Trophoblast cell (in vitro differentiated cells and primary cell): ENCODE measurements at regions not wholly inside any gene's neighbourhood (a gene's known extent, or its start where the extent isn't known, plus 50 kb on each side); places are given as distances from the start of the nearest gene placed in this dataset.
A peak's percentile ranks its signal among the peaks of the same experiment; 100 is the strongest.

ENCODE experiments used
- DNase-seq, 2 donors: peaks; one replicate each; pipeline ENCODE4 v3.0.0-alpha.2; 2016
- H2AFZ ChIP-seq: 2 replicates; pipeline ENCODE4 v1.6.1; 2013; ENCODE audit warnings: low read length, moderate library complexity, mild to moderate bottlenecking; ENCODE audit not compliant: insufficient read depth, poor library complexity
- H2AK5ac ChIP-seq: 2 replicates; pipeline ENCODE4 v1.6.1; 2013; ENCODE audit warnings: mild to moderate bottlenecking, low read length
- H2BK120ac ChIP-seq: 2 replicates; pipeline ENCODE4 v1.6.1; 2013; ENCODE audit warnings: low read length, mild to moderate bottlenecking, moderate library complexity; ENCODE audit not compliant: insufficient read depth, poor library complexity
- H2BK12ac ChIP-seq: 2 replicates; pipeline ENCODE4 v1.6.1; 2013; ENCODE audit warnings: mild to moderate bottlenecking, low read length, moderate library complexity
- H2BK5ac ChIP-seq: 2 replicates; pipeline ENCODE4 v1.6.1; 2013; ENCODE audit warnings: low read length, low read depth, moderate library complexity, mild to moderate bottlenecking; ENCODE audit not compliant: poor library complexity
- H3K14ac ChIP-seq: 2 replicates; pipeline ENCODE4 v1.6.1; 2013; ENCODE audit warnings: mild to moderate bottlenecking, low read length
- H3K18ac ChIP-seq: 2 replicates; pipeline ENCODE4 v1.6.1; 2013; ENCODE audit warnings: mild to moderate bottlenecking, low read length
- H3K23ac ChIP-seq: 2 replicates; pipeline ENCODE4 v1.6.1; 2013; ENCODE audit warnings: low read length
- H3K27ac ChIP-seq: 2 replicates; pipeline ENCODE4 v1.5.1; 2013; ENCODE audit warnings: low read depth, mild to moderate bottlenecking, inconsistent platforms, low read length, moderate library complexity
- H3K27me3 ChIP-seq: 2 replicates; pipeline ENCODE4 v1.6.1; 2013; ENCODE audit warnings: inconsistent platforms, mild to moderate bottlenecking, low read length, moderate library complexity; ENCODE audit not compliant: insufficient read depth
- H3K36me3 ChIP-seq, 2 experiments: 1 replicate in 1 of 2; 2 replicates in 1 of 2; pipeline ENCODE4 v1.6.1; 2013; ENCODE audit warnings: low read length in 2 of 2, mild to moderate bottlenecking in 2 of 2, moderate library complexity in 1 of 2; ENCODE audit not compliant: insufficient read depth in 2 of 2, control insufficient read depth in 1 of 2
- H3K4ac ChIP-seq: 2 replicates; pipeline ENCODE4 v1.6.1; 2013; ENCODE audit warnings: low read depth, mild to moderate bottlenecking, low read length, moderate library complexity
- H3K4me1 ChIP-seq, 2 experiments: 1 replicate in 1 of 2; 2 replicates in 1 of 2; pipeline ENCODE4 v1.6.1; 2013; ENCODE audit warnings: low read length in 2 of 2, mild to moderate bottlenecking in 2 of 2, moderate library complexity in 1 of 2; ENCODE audit not compliant: insufficient read depth in 2 of 2, control insufficient read depth in 1 of 2
- H3K4me2 ChIP-seq: 2 replicates; pipeline ENCODE4 v1.6.1; 2013; ENCODE audit warnings: inconsistent platforms, mild to moderate bottlenecking, low read length, moderate library complexity
- H3K4me3 ChIP-seq: 2 replicates; pipeline ENCODE4 v1.5.1; 2013; ENCODE audit warnings: mild to moderate bottlenecking, low read depth, low read length, inconsistent platforms
- H3K79me1 ChIP-seq: one replicate; pipeline ENCODE4 v1.6.1; 2013; ENCODE audit warnings: low read length
- H3K79me2 ChIP-seq: 2 replicates; pipeline ENCODE4 v1.6.1; 2013; ENCODE audit warnings: low read length, mild to moderate bottlenecking; ENCODE audit not compliant: control insufficient read depth, insufficient read depth, poor library complexity
- H3K9ac ChIP-seq: 2 replicates; pipeline ENCODE4 v1.6.1; 2013; ENCODE audit warnings: mild to moderate bottlenecking, low read length
- H3K9me3 ChIP-seq: 2 replicates; pipeline ENCODE4 v1.6.1; 2013; ENCODE audit warnings: low read depth, mild to moderate bottlenecking, control low read depth, inconsistent platforms, low read length; ENCODE audit not compliant: insufficient read depth
- H4K12ac ChIP-seq: 2 replicates; pipeline ENCODE4 v1.6.1; 2013; ENCODE audit warnings: low read depth, mild to moderate bottlenecking, low read length, moderate library complexity
- H4K8ac ChIP-seq: 2 replicates; pipeline ENCODE4 v1.6.1; 2013; ENCODE audit warnings: low read depth, mild to moderate bottlenecking, low read length, moderate library complexity
- H4K91ac ChIP-seq: one replicate; pipeline ENCODE4 v1.6.1; 2013; ENCODE audit warnings: low read depth, mild to moderate bottlenecking, low read length, moderate library complexity
- WGBS: extraction: QIAGEN DNeasy Blood & Tissue Kit; methylation state at CpG from one replicate; pipeline ENCODE4 v1.1.7; 2013; ENCODE audit warnings: missing lambda C conversion rate; ENCODE audit not compliant: insufficient read length, insufficient coverage; ENCODE audit errors: extremely low coverage; 5-methylcytosine and 5-hydroxymethylcytosine counted together

DNA sequence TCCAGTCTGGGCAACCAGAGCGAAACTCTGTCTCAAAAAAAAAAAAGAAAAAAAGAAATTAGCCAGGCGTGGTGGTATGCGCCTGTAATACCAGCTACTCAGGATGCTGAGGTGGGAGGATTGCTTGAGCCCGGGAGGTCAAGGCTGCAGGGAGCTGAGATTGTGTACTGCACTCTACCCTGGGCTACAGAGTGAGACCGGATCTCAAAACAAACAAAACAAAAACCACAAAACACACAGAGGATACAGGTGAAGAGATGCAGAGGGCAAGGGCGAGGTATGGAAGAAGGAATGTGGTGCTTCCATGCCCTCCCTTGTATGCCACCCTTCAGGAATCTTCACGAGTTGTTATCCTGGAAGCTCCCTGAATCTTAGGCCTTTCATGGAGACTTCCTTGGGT lies 68.5 kb downstream of the NDUFS5 start:
- no peak overlapping the region for H3K4me3 ChIP-seq
- no peak overlapping the region for H2BK12ac ChIP-seq
- no peaks in the 10 kb centered on the region for H3K4me1 ChIP-seq
- no peaks in the 10 kb centered on the region for H3K79me1 ChIP-seq
- H2BK5ac ChIP-seq: no peak overlapping the region
- H3K27ac ChIP-seq: no peak overlapping the region
- H3K36me3 ChIP-seq: no peaks in the 10 kb centered on the region
- H3K9me3 ChIP-seq: no peaks in the 10 kb centered on the region
- no peak overlapping the region for H3K9ac ChIP-seq
- H3K23ac ChIP-seq: no peak overlapping the region
- no peak overlapping the region for H3K18ac ChIP-seq
- H2AFZ ChIP-seq: no peak overlapping the region
- H3K4ac ChIP-seq: no peak overlapping the region
- H4K91ac ChIP-seq: no peak overlapping the region
- H3K4me2 ChIP-seq: no peak overlapping the region
- H3K79me2 ChIP-seq: no peaks in the 10 kb centered on the region
- H2BK120ac ChIP-seq: no peak overlapping the region
- no CpG with 5 or more reads among the region's 7 CpGs for WGBS
- H4K12ac ChIP-seq: no peak overlapping the region
- no peak for DNase-seq
- H4K8ac ChIP-seq: no peak overlapping the region
- no peaks in the 10 kb centered on the region for H3K27me3 ChIP-seq
- H3K14ac ChIP-seq: no peak overlapping the region
- no peak overlapping the region for H2AK5ac ChIP-seq

DNA sequence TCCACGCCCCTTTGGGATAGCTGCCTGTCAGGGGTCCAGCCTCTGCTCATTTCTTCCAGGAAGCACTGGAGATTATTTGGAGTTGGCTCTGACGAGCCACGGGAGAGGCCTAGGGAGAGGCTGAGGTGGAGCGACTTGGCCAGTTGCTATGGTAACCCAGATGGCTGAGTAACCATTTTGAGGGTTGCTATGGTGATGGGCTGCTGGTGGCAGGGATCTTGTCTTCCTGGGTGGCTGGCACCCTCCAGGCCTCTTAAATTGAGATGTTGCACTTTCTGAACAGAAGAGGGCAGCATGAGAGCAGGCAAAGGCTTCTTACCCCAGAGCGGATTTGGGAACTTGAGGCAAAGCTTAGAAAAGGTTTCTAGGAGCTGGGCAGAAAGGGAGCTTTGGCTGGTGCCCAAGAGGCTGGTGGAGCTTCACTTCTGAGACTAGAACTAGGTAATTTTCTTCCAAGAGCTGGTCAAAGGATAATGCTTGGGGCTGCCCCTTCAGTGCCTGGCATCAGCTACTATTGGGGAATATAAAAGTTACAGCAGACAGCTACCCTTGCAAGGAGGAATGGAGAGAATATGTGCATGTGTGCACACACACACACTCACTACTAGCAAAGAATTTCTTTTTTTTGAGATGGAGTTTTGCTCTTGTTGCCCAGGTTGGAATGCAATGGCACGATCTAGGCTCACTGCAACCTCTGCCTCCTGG lies 72.5 kb downstream of the NDUFS5 start:
- Histone ChIP-seq H3K9me3 (no peaks in the 10 kb centered on the region), H3K18ac (no peak overlapping the region), H4K91ac (no peak overlapping the region), H2AK5ac (no peak overlapping the region), H3K14ac (no peak overlapping the region), H4K8ac (no peak overlapping the region), H2BK120ac (no peak overlapping the region), H2BK5ac (no peak overlapping the region), H4K12ac (no peak overlapping the region), H3K36me3 (no peaks in the 10 kb centered on the region), H2AFZ (no peak overlapping the region), H3K9ac (no peak overlapping the region), H3K4ac (no peak overlapping the region), H3K27me3 (no peaks in the 10 kb centered on the region), H3K4me1 (peaks cover 5 to 7% of the 10 kb centered on the region in 2 experiments), H3K4me3 (no peak overlapping the region), H2BK12ac (no peak overlapping the region), H3K4me2 (no peak overlapping the region), H3K27ac (no peak overlapping the region), H3K79me2 (no peaks in the 10 kb centered on the region), H3K23ac (no peak overlapping the region), H3K79me1 (no peaks in the 10 kb centered on the region)
- no CpG with 5 or more reads among the region's 6 CpGs for WGBS
- DNase-seq: peak; percentile 88 to 98

DNA sequence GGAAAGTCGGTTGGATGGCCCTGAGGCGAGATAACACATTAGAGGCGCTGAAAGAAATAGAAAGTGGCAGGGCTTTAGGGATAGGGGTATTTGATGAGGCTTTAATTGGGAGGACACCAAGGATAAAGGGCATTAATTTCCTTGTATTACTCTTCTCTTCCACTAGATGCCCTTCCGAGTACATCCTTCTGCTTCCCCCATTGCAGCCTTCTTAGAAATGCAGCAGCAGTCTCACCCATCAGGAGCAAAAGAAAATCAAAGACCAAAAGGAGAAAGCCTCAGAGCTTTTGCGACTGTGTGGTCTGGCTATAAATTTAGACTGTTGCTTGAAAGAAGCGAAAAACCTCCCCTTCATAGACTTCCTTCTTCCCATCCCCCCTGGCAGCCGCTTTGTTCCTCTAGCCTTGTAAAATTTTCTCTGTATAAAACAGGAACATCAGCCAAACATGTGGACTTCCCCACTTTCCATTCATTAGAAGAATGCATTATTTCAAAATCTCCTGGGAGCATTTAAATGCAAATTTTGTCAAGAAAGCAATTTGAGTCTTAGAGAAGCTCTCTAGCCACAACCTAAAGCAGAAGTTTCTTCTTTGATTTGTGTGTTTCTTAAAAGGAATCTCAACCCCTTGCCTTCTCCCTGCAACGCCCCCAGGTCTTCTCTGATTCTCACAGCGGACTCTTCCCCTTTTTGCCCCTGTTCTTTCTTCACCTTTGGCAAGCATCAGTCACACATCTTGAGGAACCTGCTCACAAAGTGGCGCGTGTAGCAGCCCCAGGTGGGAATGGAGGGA lies 76.6 kb downstream of the NDUFS5 start:
- no peak overlapping the region for H3K27ac ChIP-seq
- H3K79me2 ChIP-seq: peaks cover 23% of the 10 kb centered on the region
- H3K9ac ChIP-seq: peak overlapping the region; percentile 57
- no peak overlapping the region for H3K18ac ChIP-seq
- H3K27me3 ChIP-seq: no peaks in the 10 kb centered on the region
- no peaks in the 10 kb centered on the region for H3K36me3 ChIP-seq
- no peaks in the 10 kb centered on the region for H3K9me3 ChIP-seq
- peak overlapping the region; percentile 7 for H3K4me2 ChIP-seq
- no peak overlapping the region for H3K23ac ChIP-seq
- H2AK5ac ChIP-seq: no peak overlapping the region
- no peak overlapping the region for H2AFZ ChIP-seq
- no peak overlapping the region for H3K4ac ChIP-seq
- H2BK120ac ChIP-seq: peak overlapping the region; percentile 30
- no peak overlapping the region for H3K4me3 ChIP-seq
- WGBS: no CpG with 5 or more reads among the region's 11 CpGs
- H2BK12ac ChIP-seq: peak overlapping the region; percentile 8
- H2BK5ac ChIP-seq: no peak overlapping the region
- H4K8ac ChIP-seq: no peak overlapping the region
- no peak overlapping the region for H4K12ac ChIP-seq
- peak overlapping the region; percentile 10 for H4K91ac ChIP-seq
- no peak overlapping the region for H3K14ac ChIP-seq
- peak; percentile 27 to 69 for DNase-seq
- peaks cover 9 to 17% of the 10 kb centered on the region in 2 experiments for H3K4me1 ChIP-seq
- H3K79me1 ChIP-seq: peaks cover 27% of the 10 kb centered on the region

DNA sequence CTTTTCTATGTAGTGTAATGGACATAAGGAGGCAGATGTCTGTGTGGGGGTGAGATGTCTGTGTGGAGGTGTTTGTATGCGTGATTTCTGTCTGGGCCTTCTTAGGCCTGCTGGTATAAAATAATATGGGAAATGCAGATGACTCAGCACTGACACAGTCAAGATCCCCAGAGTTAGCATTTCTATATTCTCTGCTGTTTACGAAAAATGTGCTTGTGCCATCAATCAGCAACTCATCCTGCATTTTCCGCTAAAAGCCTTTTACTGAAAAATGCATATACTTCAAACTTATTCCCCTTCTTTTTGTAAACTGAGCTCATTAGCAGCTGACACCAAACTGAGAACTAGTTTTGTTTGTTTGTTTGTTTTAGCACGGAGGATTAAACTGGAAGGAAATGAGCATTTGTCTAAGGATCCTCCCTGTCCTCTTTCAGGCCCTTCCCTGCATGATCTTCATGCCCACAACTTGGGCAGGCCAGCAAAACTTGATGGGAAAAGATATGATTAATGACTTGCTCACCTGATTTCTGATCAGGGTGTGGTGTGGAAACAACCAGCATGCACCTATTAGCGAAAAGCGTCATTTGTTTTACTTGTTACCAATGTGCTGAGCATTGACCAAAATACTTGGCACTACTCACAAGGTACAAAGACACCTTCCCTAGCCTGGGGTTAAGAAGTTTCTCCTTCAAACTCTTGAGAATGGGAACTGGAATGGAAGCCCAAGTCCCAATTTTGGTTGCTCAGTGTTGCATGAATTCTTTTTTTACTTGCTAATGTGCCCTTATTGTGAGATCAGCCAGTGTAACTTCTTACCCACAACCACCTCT lies 77.4 kb downstream of the NDUFS5 start:
- H3K4me1 ChIP-seq: peaks cover 9 to 22% of the 10 kb centered on the region in 2 experiments
- peaks cover 27% of the 10 kb centered on the region for H3K79me1 ChIP-seq
- peak overlapping the region; percentile 30 for H2BK120ac ChIP-seq
- H3K14ac ChIP-seq: peak overlapping the region; percentile 24
- no peaks in the 10 kb centered on the region for H3K9me3 ChIP-seq
- peak overlapping the region; percentile 52 for H4K91ac ChIP-seq
- H2BK5ac ChIP-seq: no peak overlapping the region
- whole genome bisulfite sequencing: no CpG with 5 or more reads among the region's 6 CpGs
- no peak overlapping the region for H4K12ac ChIP-seq
- H3K27me3 ChIP-seq: no peaks in the 10 kb centered on the region
- H2BK12ac ChIP-seq: peak overlapping the region; percentile 8
- H3K18ac ChIP-seq: no peak overlapping the region
- H4K8ac ChIP-seq: no peak overlapping the region
- peak; percentile 65 to 86 for DNase-seq
- H3K4ac ChIP-seq: no peak overlapping the region
- H3K9ac ChIP-seq: peak overlapping the region; percentile 57
- no peaks in the 10 kb centered on the region for H3K36me3 ChIP-seq
- H3K79me2 ChIP-seq: peaks cover 27% of the 10 kb centered on the region
- no peak overlapping the region for H2AFZ ChIP-seq
- H3K4me3 ChIP-seq: no peak overlapping the region
- H3K23ac ChIP-seq: no peak overlapping the region
- H3K27ac ChIP-seq: no peak overlapping the region
- H3K4me2 ChIP-seq: peak overlapping the region; percentile 10
- H2AK5ac ChIP-seq: peak overlapping the region; percentile 60
